Right kidney (tissue), 1 donor: ENCODE measurements at regions not wholly inside any gene's neighbourhood (a gene's known extent, or its start where the extent isn't known, plus 50 kb on each side); places are given as distances from the start of the nearest gene placed in this dataset.

Source experiments
- DNase-seq: peaks from one replicate; pipeline ENCODE4 v3.0.0-alpha.2; 2016

- DNase-seq: no peak
Observed at GRCh38 chr10:3514691-3515090, 270.3 kb downstream of the KLF6 start.

DNA sequence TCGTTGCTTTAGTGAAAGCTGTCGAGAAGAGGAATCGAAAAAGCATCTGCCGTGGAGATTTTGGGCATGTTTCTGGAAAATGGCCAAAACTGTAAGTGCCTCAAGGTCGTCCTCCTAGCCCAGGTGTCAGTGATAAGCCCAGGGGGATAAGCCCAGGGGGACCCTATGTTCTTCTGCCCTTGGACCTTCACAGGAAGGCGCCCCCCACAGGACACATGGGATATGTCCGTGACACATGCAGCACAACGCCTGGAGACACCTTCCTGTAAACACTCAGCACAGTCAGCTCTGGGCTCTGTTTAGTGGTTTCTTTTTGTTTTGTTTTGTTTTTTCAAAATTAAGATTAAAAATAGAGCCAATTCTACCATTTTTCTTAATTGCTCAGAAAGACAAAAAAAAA is 272.7 kb downstream of the KLF6 start:
- DNase-seq: no peak

DNA sequence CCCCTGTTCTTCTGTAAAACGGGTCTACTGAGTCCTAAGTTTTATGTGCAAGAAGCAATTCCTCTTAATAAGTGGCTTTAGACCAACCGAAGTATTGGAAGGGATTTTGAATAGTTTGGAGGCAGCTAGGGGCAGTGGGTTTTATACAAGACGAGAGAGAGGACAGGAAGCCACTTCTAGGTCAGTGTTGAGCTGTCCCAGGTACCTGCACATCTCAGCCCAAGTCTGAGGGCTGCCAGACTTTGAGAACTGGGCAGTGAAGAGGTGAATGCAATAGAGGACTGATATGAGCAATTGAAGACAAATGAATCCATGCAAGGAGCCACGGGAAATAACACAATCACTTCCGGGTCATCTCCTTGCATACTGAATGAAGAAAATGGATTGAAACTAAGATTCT is 273.5 kb downstream of the KLF6 start:
- DNase-seq: no peak

DNA sequence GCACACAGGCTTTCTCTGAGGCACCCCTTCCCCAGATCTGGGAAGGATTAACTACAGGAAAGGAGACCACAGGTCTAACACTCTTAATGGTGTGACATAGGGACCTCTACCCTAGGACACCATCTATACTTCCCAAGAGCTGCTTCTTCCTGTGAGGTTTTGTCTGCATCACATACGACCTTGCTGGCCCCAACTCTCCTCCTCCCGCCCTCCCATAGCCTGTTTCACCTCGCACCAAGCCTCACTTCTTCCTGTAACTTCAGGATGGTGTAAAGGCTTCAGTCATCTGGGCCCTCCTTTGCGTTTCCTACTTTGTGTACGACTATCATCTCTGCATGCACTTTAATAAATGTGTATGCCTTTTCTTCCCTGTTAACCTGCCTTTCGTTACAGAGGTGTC is 274.3 kb downstream of the KLF6 start:
- DNase-seq: no peak

DNA sequence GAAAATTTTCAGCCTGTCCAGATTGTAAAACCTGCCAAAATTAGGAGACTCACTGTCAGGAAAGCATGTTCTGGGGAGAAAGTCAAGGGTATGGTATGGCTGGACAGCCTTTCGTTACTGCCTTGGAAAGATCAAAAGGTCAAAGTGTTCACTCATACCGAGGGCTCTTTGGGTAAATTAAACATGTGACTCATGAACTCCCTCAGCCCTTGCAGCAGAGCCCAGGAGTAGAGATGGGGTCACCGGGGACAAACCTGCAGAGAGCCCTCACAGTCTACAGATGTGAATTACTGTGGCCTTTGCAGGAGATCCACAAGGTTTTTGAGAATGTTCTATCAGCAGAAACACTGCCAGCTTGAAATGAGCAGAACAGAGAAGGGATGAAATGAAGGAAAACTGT is 275.7 kb downstream of the KLF6 start:
- no peak for DNase-seq

GRCh38 chr10:3503299-3503698 is 281.7 kb downstream of the KLF6 start:
- DNase-seq: no peak

DNA sequence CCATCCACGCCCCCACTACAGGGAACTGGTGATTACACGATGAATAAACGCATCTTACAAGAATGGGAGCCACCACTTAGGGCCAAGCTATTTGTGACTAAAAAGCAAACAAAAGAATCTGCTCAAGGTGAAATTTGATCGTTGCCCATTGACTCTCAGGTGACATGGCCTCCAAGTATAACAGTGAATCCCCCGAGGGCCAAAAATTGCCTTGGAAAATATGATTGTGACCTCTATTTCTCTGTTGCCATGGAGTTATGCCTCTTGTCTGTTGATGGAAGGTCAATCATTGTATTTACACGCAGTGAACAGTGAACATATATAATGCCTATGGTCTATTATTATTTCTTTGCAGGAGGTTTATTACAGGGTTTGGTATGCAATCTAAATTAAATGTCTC is 282.3 kb downstream of the KLF6 start:
- DNase-seq: no peak

- DNase-seq: no peak
Observed at GRCh38 chr10:3500408-3500856, 284.6 kb downstream of the KLF6 start.

DNA sequence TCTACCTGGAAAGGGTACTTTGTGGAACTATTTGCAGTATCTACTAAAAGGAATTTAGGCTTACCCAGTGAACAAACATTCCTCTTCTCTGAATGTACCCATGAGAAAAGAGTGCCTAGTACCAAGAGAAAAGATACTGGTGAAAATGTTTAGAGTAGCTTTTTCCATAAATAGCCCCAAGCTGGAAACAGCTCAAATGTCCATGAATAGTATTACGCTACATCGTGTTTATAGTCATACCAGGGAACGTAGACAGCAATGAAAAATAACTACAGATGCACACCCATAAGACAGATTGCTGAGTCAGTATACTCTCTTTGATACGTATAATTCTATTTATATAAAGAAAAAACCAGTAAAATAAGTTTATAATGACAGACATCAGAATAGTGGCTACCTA is 285.9 kb downstream of the KLF6 start:
- DNase-seq: no peak

GRCh38 chr10:3497581-3497980 is 287.4 kb downstream of the KLF6 start:
- DNase-seq: no peak

- no peak for DNase-seq
Observed at GRCh38 chr10:3496138-3496537, 288.9 kb downstream of the KLF6 start.

DNA sequence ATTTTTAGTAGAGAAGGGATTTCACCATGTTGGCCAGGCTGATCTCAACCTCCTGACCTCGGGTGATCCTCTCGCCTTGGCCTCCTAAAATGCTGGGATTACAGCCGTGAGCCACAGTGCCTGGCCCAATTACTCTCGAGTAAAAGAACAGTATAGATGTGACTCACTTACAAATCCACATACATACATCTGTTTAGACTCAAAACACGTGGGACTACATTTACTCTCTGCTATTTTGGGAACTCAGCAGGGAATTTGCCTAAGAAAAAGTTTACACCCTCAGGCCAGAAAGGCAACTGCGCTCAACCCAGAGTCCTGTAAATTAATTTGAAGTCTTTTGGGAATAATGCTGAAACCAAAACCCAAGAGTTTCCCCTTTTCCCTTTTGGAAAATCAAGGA is 289.7 kb downstream of the KLF6 start:
- no peak for DNase-seq

DNA sequence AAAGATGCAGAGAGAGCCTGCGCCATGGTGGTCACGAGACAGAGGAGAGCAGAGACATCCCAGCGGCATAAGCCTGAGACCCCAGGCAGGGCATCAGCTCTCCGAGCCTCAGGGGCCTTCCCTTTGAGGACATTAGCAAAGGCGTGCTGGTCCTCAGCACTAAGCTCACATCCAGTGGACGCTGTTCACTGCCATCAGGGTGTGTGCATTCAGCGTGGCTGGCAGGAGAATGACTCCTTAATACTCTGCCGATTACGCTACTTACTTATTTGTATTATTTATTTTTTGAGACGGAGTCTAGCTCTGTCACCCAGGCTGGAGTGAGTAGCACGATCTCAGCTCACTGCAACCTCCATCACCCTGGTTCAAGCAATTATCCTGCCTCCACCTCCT is 290.2 kb downstream of the KLF6 start:
- no peak for DNase-seq

GRCh38 chr10:3494131-3494837 is 290.7 kb downstream of the KLF6 start:
- no peak for DNase-seq

DNA sequence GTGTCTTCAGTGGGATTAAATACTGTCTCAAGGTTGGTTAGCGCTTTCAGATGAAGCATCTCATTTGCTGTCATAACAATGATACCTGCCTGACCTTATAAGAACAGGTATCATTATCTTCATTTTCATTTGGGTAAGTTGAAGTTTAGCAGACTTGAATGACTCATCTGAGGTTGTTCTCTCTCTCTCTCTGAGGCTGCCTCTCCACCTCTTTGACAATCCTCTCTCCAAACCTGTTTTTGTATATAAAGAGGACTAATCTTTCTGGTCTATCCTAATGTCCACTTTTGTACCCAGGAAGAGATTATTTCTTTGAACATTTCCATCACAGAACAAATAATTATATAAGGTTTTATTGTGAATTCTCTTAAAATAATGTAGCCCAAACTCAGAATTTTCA is 291.4 kb downstream of the KLF6 start:
- DNase-seq: no peak

- DNase-seq: no peak
Observed at GRCh38 chr10:3491571-3491970, 293.4 kb downstream of the KLF6 start.

DNA sequence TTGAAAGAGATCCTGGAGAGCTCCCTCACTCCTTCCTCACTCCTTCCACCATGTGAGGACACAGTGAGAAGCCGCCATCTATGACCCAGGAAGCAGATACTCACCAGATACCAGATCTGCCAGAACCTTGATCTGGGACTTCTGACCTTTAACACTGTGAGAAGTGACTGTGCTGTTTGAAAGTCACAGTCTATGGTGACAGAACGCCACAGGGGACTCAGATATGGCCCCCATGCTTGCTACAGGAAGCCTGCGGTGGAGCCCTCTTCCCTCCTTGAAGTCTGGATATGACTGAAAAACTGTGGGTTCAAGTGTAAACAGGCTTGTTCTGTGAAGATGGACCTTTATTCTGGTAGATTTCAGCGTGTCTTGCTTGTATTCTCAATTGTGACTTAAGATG is 297.8 kb downstream of the KLF6 start:
- DNase-seq: no peak

DNA sequence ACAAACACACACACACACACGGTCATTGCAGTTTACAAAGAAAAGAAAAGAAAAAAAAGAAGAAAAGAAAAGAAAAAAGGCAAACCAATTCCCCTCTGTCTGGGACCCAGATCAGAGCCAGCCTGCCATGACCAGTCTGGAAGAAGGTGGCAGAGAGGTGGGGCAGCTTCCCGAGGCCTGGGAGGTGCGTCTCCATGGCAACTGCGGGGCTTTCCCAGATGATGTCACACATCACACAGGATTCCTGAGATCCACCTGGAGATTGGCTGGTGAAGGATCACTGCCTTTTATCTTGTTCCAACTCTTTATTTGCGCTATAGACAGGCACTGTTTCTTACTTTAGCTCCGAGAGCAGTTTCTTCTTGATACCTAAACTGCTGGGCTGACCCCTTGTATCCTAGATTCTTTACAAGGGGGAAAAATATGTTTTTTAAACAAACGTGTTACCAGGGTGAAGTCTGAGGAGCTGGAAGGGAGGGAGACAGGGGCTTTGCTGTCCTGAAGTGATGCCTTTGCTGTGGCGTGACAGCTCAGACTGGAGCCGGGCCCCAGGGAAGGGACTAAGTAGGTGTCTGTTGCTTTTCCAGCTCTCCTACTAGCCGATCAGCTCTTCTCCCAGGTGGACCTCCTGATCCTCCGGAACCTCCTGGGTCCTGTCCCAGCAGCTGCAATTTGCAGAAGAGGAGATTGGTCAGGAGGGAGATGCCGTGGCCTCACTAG is 298.5 kb downstream of the KLF6 start:
- peak; percentile 54 for DNase-seq

- DNase-seq: no peak
Observed at GRCh38 chr10:3485057-3485686, 299.8 kb downstream of the KLF6 start.

DNA sequence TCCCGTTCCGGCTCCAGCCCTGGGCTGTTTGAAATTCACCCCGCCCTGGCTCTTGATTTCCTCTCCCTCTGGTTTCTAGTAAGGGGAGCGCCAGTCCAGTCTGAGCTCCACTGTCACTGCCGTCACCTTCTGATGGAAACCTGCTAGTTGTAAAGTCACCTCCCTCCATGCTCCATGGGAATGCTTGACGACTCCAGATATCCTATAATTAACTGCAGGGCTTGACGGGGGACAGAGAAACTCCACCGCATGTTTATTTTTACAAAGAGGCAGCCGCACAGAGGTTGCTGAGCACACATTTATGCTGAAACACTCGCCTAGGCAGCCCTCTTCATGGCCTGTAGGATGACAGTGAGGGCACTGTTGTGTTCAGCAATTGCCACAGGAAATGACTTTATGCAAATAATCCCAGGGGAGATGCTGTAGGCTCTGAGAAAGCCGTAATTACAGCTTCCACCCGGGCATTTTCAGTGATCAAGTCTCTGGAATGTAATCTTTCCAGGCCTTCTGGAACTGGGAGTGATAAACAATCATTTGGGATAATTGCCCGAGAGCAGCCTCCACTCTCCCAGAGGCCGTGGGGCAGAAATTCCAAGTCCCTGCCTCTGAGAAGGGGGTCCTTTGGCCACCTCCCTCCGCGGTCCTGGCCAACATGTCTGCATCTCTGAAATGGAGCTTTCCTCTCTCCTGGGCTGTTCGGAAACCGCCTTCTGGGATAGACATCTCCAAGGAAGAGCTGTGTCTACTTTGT is 300.5 kb downstream of the KLF6 start:
- peak; percentile 54 for DNase-seq

DNA sequence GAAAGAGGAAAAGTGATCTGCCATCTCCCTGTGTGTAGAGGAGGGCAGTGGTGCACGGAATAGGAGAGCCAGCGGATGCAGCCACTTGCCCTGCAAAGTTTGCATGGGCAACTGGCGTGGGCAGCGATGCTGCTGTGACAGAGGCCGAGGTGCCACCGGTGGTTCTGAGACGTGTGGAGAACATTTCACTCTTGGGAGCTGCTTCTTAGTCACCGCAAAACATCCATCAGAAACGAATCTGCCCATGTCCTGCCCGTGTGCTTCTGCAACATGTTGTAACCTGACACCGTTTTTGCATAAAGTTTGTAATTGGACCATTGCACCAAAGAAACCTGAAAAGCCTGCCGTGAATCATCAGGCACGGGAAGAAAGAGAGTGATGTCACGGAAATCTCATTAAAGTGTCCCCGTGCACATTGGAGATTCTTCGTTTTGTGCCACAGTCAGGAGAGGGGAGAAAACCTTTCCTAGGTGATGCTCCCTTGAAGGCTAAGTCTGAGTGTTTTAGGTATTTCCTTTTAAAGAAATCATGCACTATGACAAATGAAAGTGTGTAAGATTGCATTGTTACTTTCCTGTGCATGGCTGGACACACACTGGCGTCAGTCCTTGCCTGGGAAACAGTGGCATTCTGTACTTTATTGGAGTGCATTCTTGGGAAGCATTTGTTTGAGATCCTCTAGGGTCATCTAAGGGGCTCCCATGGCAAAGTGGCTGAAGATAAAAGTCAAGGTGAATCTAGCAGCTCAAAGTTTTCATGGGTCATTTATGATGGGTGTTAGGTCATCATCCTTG is 302.6 kb downstream of the KLF6 start:
- peak; percentile 81 for DNase-seq

GRCh38 chr10:3481496-3481895 is 303.5 kb downstream of the KLF6 start:
- no peak for DNase-seq
